IMR-90 (cell line): ENCODE measurements at regions not wholly inside any gene's neighbourhood (a gene's known extent, or its start where the extent isn't known, plus 50 kb on each side); places are given as distances from the start of the nearest gene placed in this dataset.

ENCODE experiments used
- ATAC-seq: fragments of 200-7000 bp; cut with Tn5 transposase; 2 replicates; pipeline ENCODE4 v1.9.1; 2020; ENCODE audit warnings: low read depth, mild to moderate bottlenecking, moderate library complexity
- BruUV-seq: library from RNA; stranded (reverse); fragments of 400-500 nt; replicated peaks from 2 replicates; lab custom pipeline; 2021; lab: Mats Ljungman, UMichigan
- CTCF ChIA-PET: fragments of 300-600 bp; formaldehyde crosslinking; extraction: SDS; loops from one replicate; lab custom pipeline; 2021; ENCODE audit warnings: antibody characterized with exemption; lab: Yijun Ruan, JAX
- POLR2A ChIA-PET: fragments of 300-600 bp; sonication (Branson Sonifier 250); formaldehyde crosslinking; loops from one replicate; lab custom pipeline; 2022; ENCODE audit warnings: antibody characterized with exemption; ENCODE audit not compliant: unreplicated experiment; lab: Charles Lee
- DNase-seq: peaks from one replicate; pipeline ENCODE4 v3.0.0; 2013
- H2AFZ ChIP-seq: replicated peaks from 2 replicates; pipeline ENCODE3; 2013; ENCODE audit warnings: low read length, mild to moderate bottlenecking; ENCODE audit not compliant: poor library complexity
- H2AK5ac ChIP-seq: 2 replicates; pipeline ENCODE4 v1.6.1; 2013; ENCODE audit warnings: low read depth, low read length, inconsistent platforms
- H2AK9ac ChIP-seq: replicated peaks from 2 replicates; pipeline ENCODE3; 2013; ENCODE audit warnings: mild to moderate bottlenecking, low read depth, low read length, moderate library complexity; ENCODE audit not compliant: poor library complexity
- H2BK120ac ChIP-seq: 2 replicates; pipeline ENCODE4 v1.6.1; 2013; ENCODE audit warnings: low read depth, low read length, inconsistent platforms
- H2BK15ac ChIP-seq: 3 replicates; pipeline ENCODE4 v1.6.1; 2013; ENCODE audit warnings: low read depth, low read length, inconsistent platforms
- H2BK20ac ChIP-seq: 2 replicates; pipeline ENCODE4 v1.6.1; 2013; ENCODE audit warnings: low read depth, mild to moderate bottlenecking, inconsistent platforms, low read length, moderate library complexity
- H2BK5ac ChIP-seq: 2 replicates; pipeline ENCODE4 v1.6.1; 2013; ENCODE audit warnings: mild to moderate bottlenecking, low read depth, low read length, inconsistent platforms; ENCODE audit not compliant: poor library complexity, severe bottlenecking
- H3K14ac ChIP-seq: replicated peaks from 2 replicates; pipeline ENCODE4 v1.6.1; 2013; ENCODE audit warnings: low read depth, low read length, inconsistent platforms
- H3K18ac ChIP-seq: 2 replicates; pipeline ENCODE4 v1.6.1; 2013; ENCODE audit warnings: low read depth, low read length, control low read depth
- H3K23ac ChIP-seq: 2 replicates; pipeline ENCODE4 v1.6.1; 2013; ENCODE audit warnings: low read depth, low read length, inconsistent platforms
- H3K27ac ChIP-seq: 2 replicates; pipeline ENCODE4 v1.5.1; 2013; ENCODE audit warnings: mild to moderate bottlenecking, control low read depth, low read length; ENCODE audit not compliant: insufficient read depth
- H3K27me3 ChIP-seq: 2 replicates; pipeline ENCODE4 v1.6.1; 2013; ENCODE audit warnings: low read length; ENCODE audit not compliant: control insufficient read depth, insufficient read depth
- H3K36me3 ChIP-seq: 2 replicates; pipeline ENCODE4 v1.6.1; 2013; ENCODE audit warnings: low read length, mixed read lengths; ENCODE audit not compliant: control insufficient read depth, insufficient read depth
- H3K4ac ChIP-seq: 2 replicates; pipeline ENCODE4 v1.6.1; 2013; ENCODE audit warnings: low read depth, low read length, inconsistent platforms
- H3K4me1 ChIP-seq: 2 replicates; pipeline ENCODE4 v1.6.1; 2013; ENCODE audit warnings: low read length, mixed read lengths; ENCODE audit not compliant: control insufficient read depth, insufficient read depth
- H3K4me2 ChIP-seq: 2 replicates; pipeline ENCODE4 v1.6.1; 2013; ENCODE audit warnings: low read depth, mild to moderate bottlenecking, control low read depth, low read length, moderate library complexity
- H3K4me3 ChIP-seq: 2 replicates; pipeline ENCODE4 v1.5.1; 2013; ENCODE audit warnings: low read depth, mild to moderate bottlenecking, control low read depth, low read length, moderate library complexity; ENCODE audit not compliant: insufficient read depth
- H3K56ac ChIP-seq: 2 replicates; pipeline ENCODE4 v1.6.1; 2013; ENCODE audit warnings: low read length, inconsistent platforms; ENCODE audit not compliant: insufficient read depth; ENCODE audit errors: extremely low read depth
- H3K79me1 ChIP-seq, 2 experiments: 2 replicates each; pipeline ENCODE4 v1.6.1; 2013; ENCODE audit warnings: low read length in 2 of 2, inconsistent platforms in 1 of 2, low read depth in 1 of 2
- H3K9ac ChIP-seq: 2 replicates; pipeline ENCODE4 v1.6.1; 2013; ENCODE audit warnings: low read depth, low read length, control low read depth
- H3K9me1 ChIP-seq: 2 replicates; pipeline ENCODE4 v1.6.1; 2013; ENCODE audit warnings: low read length, inconsistent platforms; ENCODE audit not compliant: insufficient read depth
- H3K9me3 ChIP-seq: 2 replicates; pipeline ENCODE4 v1.6.1; 2013; ENCODE audit warnings: low read length; ENCODE audit not compliant: control insufficient read depth, insufficient read depth
- H4K20me1 ChIP-seq: 2 replicates; pipeline ENCODE4 v1.6.1; 2013; ENCODE audit warnings: low read length, inconsistent platforms; ENCODE audit not compliant: insufficient read depth
- H4K5ac ChIP-seq: 2 replicates; pipeline ENCODE4 v1.6.1; 2013; ENCODE audit warnings: mild to moderate bottlenecking, low read depth, low read length, control low read depth
- H4K8ac ChIP-seq, 2 experiments: 2 replicates each; pipeline ENCODE4 v1.6.1; 2013; ENCODE audit warnings: low read depth in 2 of 2, low read length in 2 of 2, control low read depth in 1 of 2, inconsistent platforms in 1 of 2
- H4K91ac ChIP-seq: 2 replicates; pipeline ENCODE4 v1.6.1; 2013; ENCODE audit warnings: low read depth, low read length, inconsistent platforms; ENCODE audit not compliant: insufficient read depth
- MXI1 ChIP-seq: IDR thresholded peaks from 2 replicates; pipeline ENCODE4 v1.6.1; 2012; ENCODE audit warnings: low read depth, mild to moderate bottlenecking, low read length, moderate library complexity, borderline replicate concordance
- RAD21 ChIP-seq: IDR thresholded peaks from 2 replicates; pipeline ENCODE4 v1.6.1; 2012; ENCODE audit warnings: low read length, improper control_type of control experiment
- RCOR1 ChIP-seq: IDR thresholded peaks from 2 replicates; pipeline ENCODE4 v1.6.1; 2012; ENCODE audit warnings: mild to moderate bottlenecking, low read length, improper control_type of control experiment; ENCODE audit not compliant: insufficient replicate concordance
- WGBS, 2 experiments: methylation state at CpG; one replicate each; pipeline versions ENCODE4 v1.1.5 to v1.1.7; 2013; ENCODE audit warnings: missing lambda C conversion rate in 2 of 2; ENCODE audit not compliant: insufficient read length in 1 of 2; ENCODE audit errors: extremely low coverage in 2 of 2; 5-methylcytosine and 5-hydroxymethylcytosine counted together
- dilution Hi-C: fragments of 300-500 bp; cut with HindIII; formaldehyde crosslinking; loops from one replicate; pipeline ENCODE4 v1.14.3; 2018; ENCODE audit warnings: low sequenced_read_pairs; ENCODE audit not compliant: unreplicated experiment
- in situ Hi-C: fragments of 300-500 bp; cut with MboI; formaldehyde crosslinking; loops from 3 replicates; pipeline ENCODE4 v1.14.3; 2019; ENCODE audit warnings: low sequenced_read_pairs, inconsistent platforms, mixed read lengths
- intact Hi-C: fragments of 100-400 bp; cut with micrococcal nuclease; formaldehyde crosslinking; loops from 2 replicates; pipeline ENCODE4 v1.10.0; 2022

DNA sequence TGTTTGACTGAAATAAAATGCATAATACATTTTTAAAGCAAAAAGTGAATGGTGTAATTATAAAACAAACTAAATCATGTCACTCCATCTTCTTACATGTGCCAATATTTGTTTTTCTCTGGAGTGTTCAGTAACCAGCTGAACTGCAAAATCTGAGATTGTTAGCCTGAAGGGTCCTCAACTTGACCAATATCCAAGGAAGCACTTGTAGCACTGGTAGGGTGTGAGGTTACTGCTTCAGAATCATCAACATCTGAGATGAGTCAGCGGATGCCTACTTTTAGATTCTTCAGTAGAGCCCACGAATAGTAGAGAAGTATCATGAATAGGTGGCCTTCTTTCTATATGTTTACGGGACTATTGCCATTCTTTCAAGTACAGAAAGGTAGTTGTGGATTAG lies 226.7 kb downstream of the TLE4 start:
- no peak overlapping the region for H3K23ac ChIP-seq
- H2AK9ac ChIP-seq: no peak overlapping the region
- intact Hi-C loops (no loop called here), in situ Hi-C loops (no loop called here), dilution Hi-C loops (no loop called here)
- no CpG with 5 or more reads among the region's 3 CpGs for WGBS, 2 experiments
- no peak overlapping the region for H3K18ac ChIP-seq
- no peak overlapping the region for H2AFZ ChIP-seq
- H3K27me3 ChIP-seq: peaks cover 2% of the 10 kb centered on the region; the same call in 1 of the 2 replicates
- no peaks in the 10 kb centered on the region for H3K9me3 ChIP-seq
- no peak overlapping the region for H3K27ac ChIP-seq
- BruUV-seq: no TSS peak
- H3K79me1 ChIP-seq: no peaks in the 10 kb centered on the region
- H2BK15ac ChIP-seq: no peak overlapping the region
- H3K36me3 ChIP-seq: no peaks in the 10 kb centered on the region
- no peak for ATAC-seq
- TF ChIP-seq RAD21: no peak
- TF ChIP-seq RCOR1: no peak
- no peak for TF ChIP-seq MXI1
- no peaks in the 10 kb centered on the region; the same call in 1 of the 2 replicates for H3K9me1 ChIP-seq
- CTCF ChIA-PET: no interaction called here
- H2BK120ac ChIP-seq: no peak overlapping the region
- no peak overlapping the region for H3K4me2 ChIP-seq
- no peaks in the 10 kb centered on the region for H4K20me1 ChIP-seq
- DNase-seq: no peak
- no peak overlapping the region for H3K14ac ChIP-seq
- no peak overlapping the region for H2BK5ac ChIP-seq
- H4K91ac ChIP-seq: no peak overlapping the region
- POLR2A ChIA-PET: no interaction called here
- no peak overlapping the region for H4K5ac ChIP-seq
- no peak overlapping the region for H3K4me3 ChIP-seq
- H3K9ac ChIP-seq: no peak overlapping the region
- no peak overlapping the region for H2AK5ac ChIP-seq
- H3K4ac ChIP-seq: no peak overlapping the region
- no peak overlapping the region for H4K8ac ChIP-seq
- H3K56ac ChIP-seq: no peak overlapping the region
- peaks cover 4% of the 10 kb centered on the region; the same call in 1 of the 2 replicates for H3K4me1 ChIP-seq
- no peak overlapping the region for H2BK20ac ChIP-seq
